ENCODE measurements at regions not wholly inside any gene's neighbourhood (a gene's known extent, or its start where the extent isn't known, plus 50 kb on each side); places are given as distances from the start of the nearest gene placed in this dataset.

DNA sequence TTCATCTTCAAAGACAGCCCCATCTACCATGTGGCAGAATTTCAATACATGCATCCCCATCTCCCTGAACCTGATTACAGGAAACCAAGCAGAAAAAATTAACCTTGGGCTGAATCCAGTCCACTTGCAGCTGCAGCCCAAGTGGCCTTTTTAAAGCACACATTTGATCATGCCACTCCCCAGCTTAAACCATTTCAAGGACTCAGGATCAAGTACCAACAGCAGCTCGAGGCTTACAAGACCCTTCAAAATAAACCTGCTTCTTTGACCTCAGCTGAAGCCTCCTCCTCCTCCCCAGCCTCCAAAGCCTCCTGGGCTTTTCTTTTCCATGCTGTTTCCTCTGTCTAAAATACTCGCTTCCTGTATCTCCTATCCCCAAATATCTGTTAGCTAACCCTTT, 50.7 kb upstream of the KIT start:
- POLR2A ChIA-PET, result no interaction called here
- H3K4me2 ChIP-seq, result no peak overlapping the region
- DNase-seq (ENCODE audit: low read depth in 1 of 2, low spot score in 1 of 2) (no peak), ATAC-seq (no peak), FAIRE-seq (no peak)
- no peak for TF ChIP-seq MYC (IDR thresholded peaks at IDR 0.05; ENCODE audit: borderline replicate concordance, low read length)
- no peak for TF ChIP-seq FOSL2 (IDR thresholded peaks at IDR 0.05)
- no peak for TF ChIP-seq FOSL2 (CRISPR knock-in tag; IDR thresholded peaks at IDR 0.05)
- no peak for TF ChIP-seq EHMT2 (IDR thresholded peaks at IDR 0.05; ENCODE audit: low read depth)
- TF ChIP-seq SREBF2 (IDR thresholded peaks at IDR 0.05), result no peak
- no peak for TF ChIP-seq HOXB5 (CRISPR knock-in tag; IDR thresholded peaks at IDR 0.05)
- no peak for TF ChIP-seq HDAC2 (IDR thresholded peaks at IDR 0.05)
- TF ChIP-seq, protein P1, sequence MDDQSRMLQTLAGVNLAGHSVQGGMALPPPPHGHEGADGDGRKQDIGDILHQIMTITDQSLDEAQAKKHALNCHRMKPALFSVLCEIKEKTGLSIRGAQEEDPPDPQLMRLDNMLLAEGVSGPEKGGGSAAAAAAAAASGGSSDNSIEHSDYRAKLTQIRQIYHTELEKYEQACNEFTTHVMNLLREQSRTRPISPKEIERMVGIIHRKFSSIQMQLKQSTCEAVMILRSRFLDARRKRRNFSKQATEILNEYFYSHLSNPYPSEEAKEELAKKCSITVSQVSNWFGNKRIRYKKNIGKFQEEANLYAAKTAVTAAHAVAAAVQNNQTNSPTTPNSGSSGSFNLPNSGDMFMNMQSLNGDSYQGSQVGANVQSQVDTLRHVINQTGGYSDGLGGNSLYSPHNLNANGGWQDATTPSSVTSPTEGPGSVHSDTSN (IDR thresholded peaks at IDR 0.05), result no peak
- TF ChIP-seq PHF8 (IDR thresholded peaks at IDR 0.05; ENCODE audit: borderline replicate concordance, low read depth), result no peak
- TF ChIP-seq POLR2A (IDR thresholded peaks at IDR 0.05; ENCODE audit: low read length), result no peak
- no peak for TF ChIP-seq HEYL (CRISPR knock-in tag; IDR thresholded peaks at IDR 0.05)
- no peak for TF ChIP-seq CBX2 (IDR thresholded peaks at IDR 0.05; ENCODE audit: borderline replicate concordance, low read depth)
- no peak for TF ChIP-seq ZC3H11A (IDR thresholded peaks at IDR 0.05)
- TF ChIP-seq KDM1A (IDR thresholded peaks at IDR 0.05; ENCODE audit: low read depth), result no peak
- CTCF ChIA-PET, result no interaction called here
- no peaks in the 10 kb centered on the region for H3K4me1 ChIP-seq
- no peak overlapping the region for H3K4me3 ChIP-seq
- H3K27ac ChIP-seq, result no peak overlapping the region
- 3% methylated on average over 2 of the region's 2 CpGs for WGBS (ENCODE audit: missing lambda C conversion rate)
- no peaks in the 10 kb centered on the region for H3K9me3 ChIP-seq

DNA sequence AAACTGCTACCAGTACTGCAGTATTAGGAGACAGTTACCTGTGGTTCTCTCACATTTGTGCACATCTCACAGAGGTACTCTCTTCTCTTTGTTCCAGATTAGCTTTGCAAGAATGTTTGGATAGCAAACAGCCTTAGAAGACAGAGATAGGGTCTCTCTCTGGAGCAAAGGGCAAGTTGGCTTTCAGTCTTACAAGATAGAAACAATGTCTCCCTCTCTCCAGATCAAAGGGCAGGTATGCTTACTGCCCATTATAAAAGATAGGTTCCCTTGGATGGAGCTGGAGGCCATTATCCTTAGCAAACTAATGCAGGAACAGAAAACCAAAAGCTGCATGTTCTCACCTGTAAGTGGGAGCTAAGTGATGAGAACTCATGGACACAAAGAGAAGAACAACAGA, 50.2 kb upstream of the KIT start:
- POLR2A ChIA-PET, result no interaction called here
- H3K4me1 ChIP-seq, result no peaks in the 10 kb centered on the region
- TF ChIP-seq, protein P2, sequence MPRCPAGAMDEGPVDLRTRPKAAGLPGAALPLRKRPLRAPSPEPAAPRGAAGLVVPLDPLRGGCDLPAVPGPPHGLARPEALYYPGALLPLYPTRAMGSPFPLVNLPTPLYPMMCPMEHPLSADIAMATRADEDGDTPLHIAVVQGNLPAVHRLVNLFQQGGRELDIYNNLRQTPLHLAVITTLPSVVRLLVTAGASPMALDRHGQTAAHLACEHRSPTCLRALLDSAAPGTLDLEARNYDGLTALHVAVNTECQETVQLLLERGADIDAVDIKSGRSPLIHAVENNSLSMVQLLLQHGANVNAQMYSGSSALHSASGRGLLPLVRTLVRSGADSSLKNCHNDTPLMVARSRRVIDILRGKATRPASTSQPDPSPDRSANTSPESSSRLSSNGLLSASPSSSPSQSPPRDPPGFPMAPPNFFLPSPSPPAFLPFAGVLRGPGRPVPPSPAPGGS (IDR thresholded peaks at IDR 0.05), result no peak
- TF ChIP-seq, protein P3, sequence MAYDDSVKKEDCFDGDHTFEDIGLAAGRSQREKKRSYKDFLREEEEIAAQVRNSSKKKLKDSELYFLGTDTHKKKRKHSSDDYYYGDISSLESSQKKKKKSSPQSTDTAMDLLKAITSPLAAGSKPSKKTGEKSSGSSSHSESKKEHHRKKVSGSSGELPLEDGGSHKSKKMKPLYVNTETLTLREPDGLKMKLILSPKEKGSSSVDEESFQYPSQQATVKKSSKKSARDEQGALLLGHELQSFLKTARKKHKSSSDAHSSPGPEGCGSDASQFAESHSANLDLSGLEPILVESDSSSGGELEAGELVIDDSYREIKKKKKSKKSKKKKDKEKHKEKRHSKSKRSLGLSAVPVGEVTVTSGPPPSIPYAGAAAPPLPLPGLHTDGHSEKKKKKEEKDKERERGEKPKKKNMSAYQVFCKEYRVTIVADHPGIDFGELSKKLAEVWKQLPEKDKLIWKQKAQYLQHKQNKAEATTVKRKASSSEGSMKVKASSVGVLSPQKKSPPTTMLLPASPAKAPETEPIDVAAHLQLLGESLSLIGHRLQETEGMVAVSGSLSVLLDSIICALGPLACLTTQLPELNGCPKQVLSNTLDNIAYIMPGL (CRISPR knock-in tag; IDR thresholded peaks at IDR 0.05; ENCODE audit: borderline replicate concordance), result no peak
- no peak for TF ChIP-seq TP53 (CRISPR knock-in tag; IDR thresholded peaks at IDR 0.05)
- no peak for TF ChIP-seq EHMT2 (IDR thresholded peaks at IDR 0.05; ENCODE audit: low read depth)
- no peak for TF ChIP-seq EP300 (IDR thresholded peaks at IDR 0.05)
- TF ChIP-seq, protein P4, sequence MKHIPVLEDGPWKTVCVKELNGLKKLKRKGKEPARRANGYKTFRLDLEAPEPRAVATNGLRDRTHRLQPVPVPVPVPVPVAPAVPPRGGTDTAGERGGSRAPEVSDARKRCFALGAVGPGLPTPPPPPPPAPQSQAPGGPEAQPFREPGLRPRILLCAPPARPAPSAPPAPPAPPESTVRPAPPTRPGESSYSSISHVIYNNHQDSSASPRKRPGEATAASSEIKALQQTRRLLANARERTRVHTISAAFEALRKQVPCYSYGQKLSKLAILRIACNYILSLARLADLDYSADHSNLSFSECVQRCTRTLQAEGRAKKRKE (CRISPR knock-in tag; IDR thresholded peaks at IDR 0.05; ENCODE audit: low read depth), result no peak
- no peak for TF ChIP-seq RARB (CRISPR knock-in tag; IDR thresholded peaks at IDR 0.05)
- TF ChIP-seq CHD4 (IDR thresholded peaks at IDR 0.05; ENCODE audit: borderline replicate concordance), result no peak
- TF ChIP-seq CBX8 (IDR thresholded peaks at IDR 0.05), result no peak
- TF ChIP-seq RAD21 (conservative IDR thresholded peaks at IDR 0.05 in 1 of 2, IDR thresholded peaks at IDR 0.05 in 1 of 2), result no peak
- TF ChIP-seq MYC (IDR thresholded peaks at IDR 0.05; ENCODE audit: borderline replicate concordance, low read length), result no peak
- TF ChIP-seq MAFK (IDR thresholded peaks at IDR 0.05; ENCODE audit: partially characterized antibody), result no peak
- no peak for TF ChIP-seq POLR2A (IDR thresholded peaks at IDR 0.05; ENCODE audit: low read length)
- FAIRE-seq, result no peak
- no peak overlapping the region for H3K4me3 ChIP-seq
- ATAC-seq, result no peak
- H3K9me3 ChIP-seq, result no peaks in the 10 kb centered on the region
- H3K4me2 ChIP-seq, result no peak overlapping the region
- DNase-seq (ENCODE audit: low read depth in 1 of 2, low spot score in 1 of 2), result no peak
- H3K27ac ChIP-seq, result no peak overlapping the region
- CTCF ChIA-PET, result no interaction called here

Measured in A549 (cell line).